ENCODE measurements at regions not wholly inside any gene's neighbourhood (a gene's known extent, or its start where the extent isn't known, plus 50 kb on each side); places are given as distances from the start of the nearest gene placed in this dataset.

GRCh38 chr22:44383064-44383575 is 70.4 kb upstream of the SHISAL1 start:
- no peak overlapping the region for H3K27ac Mint-ChIP-seq
- H3K27me3 Mint-ChIP-seq, result peaks cover 9% of the 10 kb centered on the region
- ATAC-seq (no peak), DNase-seq (no peak)
- CTCF ChIA-PET, result interaction anchor here (0.9 kb wide), 1 partner anchor 51 kb away, joined by 3 read pairs; no protein-coding TSS in a partner anchor
- no peaks in the 10 kb centered on the region for H3K9me3 Mint-ChIP-seq (ENCODE audit: low read depth)
- H3K36me3 Mint-ChIP-seq, result no peaks in the 10 kb centered on the region
- H3K4me3 Mint-ChIP-seq, result no peak overlapping the region
- H3K4me1 Mint-ChIP-seq, result no peaks in the 10 kb centered on the region

GRCh38 chr22:44382116-44383038 is 69.6 kb upstream of the SHISAL1 start:
- Mint-ChIP-seq H3K9me3 (ENCODE audit: low read depth) (no peaks in the 10 kb centered on the region), H3K27ac (no peak overlapping the region), H3K36me3 (no peaks in the 10 kb centered on the region), H3K4me3 (no peak overlapping the region), H3K4me1 (no peaks in the 10 kb centered on the region), H3K27me3 (peaks cover 11% of the 10 kb centered on the region)
- CTCF ChIA-PET, result no interaction called here
- ATAC-seq (no peak), DNase-seq (no peak)

- CTCF ChIA-PET, result no interaction called here
- no peaks in the 10 kb centered on the region for H3K36me3 Mint-ChIP-seq
- no peak overlapping the region for H3K4me3 Mint-ChIP-seq
- H3K27me3 Mint-ChIP-seq, result peaks cover 10% of the 10 kb centered on the region
- H3K4me1 Mint-ChIP-seq, result no peaks in the 10 kb centered on the region
- no peak overlapping the region for H3K27ac Mint-ChIP-seq
- no peaks in the 10 kb centered on the region for H3K9me3 Mint-ChIP-seq (ENCODE audit: low read depth)
- no peak for ATAC-seq
- DNase-seq, result no peak
These were observed 69.0 kb upstream of the SHISAL1 start for GRCh38 chr22:44381761-44382115.

GRCh38 chr22:44380756-44381486 is 68.2 kb upstream of the SHISAL1 start:
- Mint-ChIP-seq H3K4me1 (no peaks in the 10 kb centered on the region), H3K4me3 (no peak overlapping the region), H3K27me3 (peaks cover 10% of the 10 kb centered on the region), H3K27ac (no peak overlapping the region), H3K9me3 (ENCODE audit: low read depth) (no peaks in the 10 kb centered on the region), H3K36me3 (no peaks in the 10 kb centered on the region)
- no peak for ATAC-seq
- DNase-seq, result no peak
- CTCF ChIA-PET, result no interaction called here

- H3K4me1 Mint-ChIP-seq, result no peaks in the 10 kb centered on the region
- CTCF ChIA-PET, result no interaction called here
- H3K4me3 Mint-ChIP-seq, result no peak overlapping the region
- H3K27me3 Mint-ChIP-seq, result peaks cover 13% of the 10 kb centered on the region
- H3K27ac Mint-ChIP-seq, result no peak overlapping the region
- peaks cover 7% of the 10 kb centered on the region for H3K9me3 Mint-ChIP-seq (ENCODE audit: low read depth)
- DNase-seq (no peak), ATAC-seq (no peak)
- peaks cover 1% of the 10 kb centered on the region for H3K36me3 Mint-ChIP-seq
These were observed 67.3 kb upstream of the SHISAL1 start for GRCh38 chr22:44379817-44380755.

- CTCF ChIA-PET, result no interaction called here
- no peaks in the 10 kb centered on the region for H3K4me1 Mint-ChIP-seq
- peaks cover 9% of the 10 kb centered on the region for H3K9me3 Mint-ChIP-seq (ENCODE audit: low read depth)
- H3K27ac Mint-ChIP-seq, result no peak overlapping the region
- peaks cover 18% of the 10 kb centered on the region for H3K27me3 Mint-ChIP-seq
- H3K36me3 Mint-ChIP-seq, result peaks cover 1% of the 10 kb centered on the region
- ATAC-seq, result no peak
- H3K4me3 Mint-ChIP-seq, result no peak overlapping the region
- DNase-seq, result no peak
These were observed 65.6 kb upstream of the SHISAL1 start for GRCh38 chr22:44378380-44378779.

GRCh38 chr22:44375451-44375850 is 62.7 kb upstream of the SHISAL1 start:
- H3K27ac Mint-ChIP-seq, result no peak overlapping the region
- H3K4me3 Mint-ChIP-seq, result no peak overlapping the region
- peaks cover 1% of the 10 kb centered on the region for H3K36me3 Mint-ChIP-seq
- H3K27me3 Mint-ChIP-seq, result peaks cover 18% of the 10 kb centered on the region
- CTCF ChIA-PET, result no interaction called here
- H3K9me3 Mint-ChIP-seq (ENCODE audit: low read depth), result peaks cover 9% of the 10 kb centered on the region
- H3K4me1 Mint-ChIP-seq, result no peaks in the 10 kb centered on the region
- ATAC-seq, result no peak
- no peak for DNase-seq

GRCh38 chr22:44373234-44373633 is 60.5 kb upstream of the SHISAL1 start:
- H3K36me3 Mint-ChIP-seq, result peaks cover 1% of the 10 kb centered on the region
- CTCF ChIA-PET, result no interaction called here
- H3K4me1 Mint-ChIP-seq, result no peaks in the 10 kb centered on the region
- H3K4me3 Mint-ChIP-seq, result no peak overlapping the region
- H3K9me3 Mint-ChIP-seq (ENCODE audit: low read depth), result peaks cover 9% of the 10 kb centered on the region
- peaks cover 18% of the 10 kb centered on the region for H3K27me3 Mint-ChIP-seq
- ATAC-seq (no peak), DNase-seq (no peak)
- no peak overlapping the region for H3K27ac Mint-ChIP-seq

GRCh38 chr22:44372611-44373010 is 59.9 kb upstream of the SHISAL1 start:
- Mint-ChIP-seq H3K4me3 (no peak overlapping the region), H3K27ac (no peak overlapping the region), H3K36me3 (peaks cover 1% of the 10 kb centered on the region), H3K4me1 (no peaks in the 10 kb centered on the region), H3K27me3 (peaks cover 15% of the 10 kb centered on the region), H3K9me3 (ENCODE audit: low read depth) (peaks cover 9% of the 10 kb centered on the region)
- no peak for ATAC-seq
- DNase-seq, result no peak
- CTCF ChIA-PET, result no interaction called here

GRCh38 chr22:44371741-44372525 is 59.2 kb upstream of the SHISAL1 start:
- H3K27ac Mint-ChIP-seq, result no peak overlapping the region
- no peak for DNase-seq
- peaks cover 11% of the 10 kb centered on the region for H3K27me3 Mint-ChIP-seq
- H3K9me3 Mint-ChIP-seq (ENCODE audit: low read depth), result peaks cover 9% of the 10 kb centered on the region
- H3K4me3 Mint-ChIP-seq, result no peak overlapping the region
- no peak for ATAC-seq
- peaks cover 1% of the 10 kb centered on the region for H3K36me3 Mint-ChIP-seq
- no peaks in the 10 kb centered on the region for H3K4me1 Mint-ChIP-seq
- CTCF ChIA-PET, result no interaction called here

GRCh38 chr22:44369916-44370801 is 57.4 kb upstream of the SHISAL1 start:
- CTCF ChIA-PET, result no interaction called here
- no peak for DNase-seq
- peaks cover 6% of the 10 kb centered on the region for H3K27me3 Mint-ChIP-seq
- peaks cover 3% of the 10 kb centered on the region for H3K9me3 Mint-ChIP-seq (ENCODE audit: low read depth)
- no peaks in the 10 kb centered on the region for H3K4me1 Mint-ChIP-seq
- no peaks in the 10 kb centered on the region for H3K36me3 Mint-ChIP-seq
- H3K4me3 Mint-ChIP-seq, result no peak overlapping the region
- ATAC-seq, result no peak
- no peak overlapping the region for H3K27ac Mint-ChIP-seq

GRCh38 chr22:44369293-44369661 is 56.5 kb upstream of the SHISAL1 start:
- H3K27me3 Mint-ChIP-seq, result peaks cover 1% of the 10 kb centered on the region
- H3K9me3 Mint-ChIP-seq (ENCODE audit: low read depth), result no peaks in the 10 kb centered on the region
- no peaks in the 10 kb centered on the region for H3K4me1 Mint-ChIP-seq
- H3K36me3 Mint-ChIP-seq, result no peaks in the 10 kb centered on the region
- ATAC-seq (no peak), DNase-seq (no peak)
- no peak overlapping the region for H3K4me3 Mint-ChIP-seq
- CTCF ChIA-PET, result no interaction called here
- H3K27ac Mint-ChIP-seq, result no peak overlapping the region

Data from activated CD8-positive, alpha-beta memory T cell treated with anti-CD3 and anti-CD28 coated beads, Interleukin-2, amount 10 ng/mL, durations not matched to agents 7 days and 5 days (primary cell).